HepG2 (cell line): ENCODE measurements at regions not wholly inside any gene's neighbourhood (a gene's known extent, or its start where the extent isn't known, plus 50 kb on each side); places are given as distances from the start of the nearest gene placed in this dataset.

ENCODE experiments used
- ATAC-seq: fragments of 200-7000 bp; cut with Tn5 transposase; 3 replicates; pipeline ENCODE4 v1.9.1; 2020; ENCODE audit warnings: mild to moderate bottlenecking, moderate library complexity
- BruUV-seq: library from RNA; stranded (reverse); fragments of 400-500 nt; replicated peaks from 2 replicates; lab custom pipeline; 2021; lab: Mats Ljungman, UMichigan
- CTCF ChIA-PET: fragments of 300-600 bp; formaldehyde crosslinking; extraction: SDS; loops from one replicate; lab custom pipeline; 2021; ENCODE audit warnings: low total read pairs, inconsistent platforms, low intra/inter-chr PET ratio; lab: Yijun Ruan, JAX
- POLR2A ChIA-PET: fragments of 350-600 bp; sonication (Branson Sonifier 250); formaldehyde crosslinking; loops from one replicate; lab custom pipeline; 2020; ENCODE audit warnings: antibody characterized with exemption, inconsistent platforms; lab: Yijun Ruan, JAX
- DNase-seq: peaks from one replicate; pipeline ENCODE4 v3.0.0-alpha.2; 2015; ENCODE audit warnings: low spot score
- FAIRE-seq: peaks from 3 replicates; lab custom pipeline; 2011; peaks lifted over from hg19 to GRCh38; lab: Jason Lieb, UNC
- H2AFZ ChIP-seq: one replicate; pipeline ENCODE4 v1.6.1; 2011; ENCODE audit warnings: low read length, inconsistent platforms
- H3K27ac ChIP-seq: fragments of 300-600 bp; 3 replicates; pipeline ENCODE4 v1.8.0; 2011; ENCODE audit warnings: mixed run types, mild to moderate bottlenecking, mixed read lengths, low read length, inconsistent platforms; ENCODE audit not compliant: insufficient read depth; ENCODE audit errors: extremely low read length
- H3K27me3 ChIP-seq, 2 experiments: fragments of 200-600 bp in 1 of 2; 2 replicates in 1 of 2; 3 replicates in 1 of 2; pipeline versions ENCODE4 v1.6.0 to v1.8.0; 2011; ENCODE audit warnings: low read length in 2 of 2, mild to moderate bottlenecking in 2 of 2, moderate library complexity in 2 of 2, inconsistent platforms in 1 of 2; ENCODE audit not compliant: insufficient read depth in 2 of 2, control insufficient read depth in 1 of 2
- H3K36me3 ChIP-seq, 2 experiments: fragments of 200-600 bp in 1 of 2; replicated peaks in 1 of 2; 2 replicates in 1 of 2; 3 replicates in 1 of 2; pipeline versions ENCODE4 v1.5.1 to v1.8.0; 2011; ENCODE audit warnings: low read length in 2 of 2, inconsistent platforms in 1 of 2; ENCODE audit not compliant: insufficient read depth in 2 of 2, control insufficient read depth in 1 of 2
- H3K4me1 ChIP-seq: 2 replicates; pipeline ENCODE4 v1.5.1; 2012; ENCODE audit warnings: low read length, inconsistent platforms; ENCODE audit not compliant: insufficient read depth
- H3K4me2 ChIP-seq: 2 replicates; pipeline ENCODE4 v1.6.0; 2011; ENCODE audit warnings: low read depth, low read length, inconsistent platforms
- H3K4me3 ChIP-seq, 3 experiments: fragments of 200-600 bp in 1 of 3; sonication (generic), shearing (Covaris generic) in 1 of 3; replicated peaks in 1 of 3; 2 replicates each; pipeline ENCODE4 v1.5.1; 2011 to 2016; ENCODE audit warnings: low read length in 3 of 3, inconsistent platforms in 2 of 3, low read depth in 2 of 3, mild to moderate bottlenecking in 2 of 3, control low read depth in 1 of 3, mixed read lengths in 1 of 3; ENCODE audit not compliant: insufficient read depth in 1 of 3
- H3K79me2 ChIP-seq: one replicate; pipeline ENCODE4 v1.6.1; 2011; ENCODE audit warnings: low read length, inconsistent platforms; ENCODE audit not compliant: insufficient read depth
- H3K9ac ChIP-seq: 2 replicates; pipeline ENCODE4 v1.6.0; 2011; ENCODE audit warnings: mild to moderate bottlenecking, low read depth, low read length, inconsistent platforms; ENCODE audit not compliant: insufficient read depth
- H3K9me3 ChIP-seq: 2 replicates; pipeline ENCODE4 v1.5.1; 2012; ENCODE audit warnings: mild to moderate bottlenecking, low read length
- H4K20me1 ChIP-seq: 2 replicates; pipeline ENCODE4 v1.6.0; 2011; ENCODE audit warnings: inconsistent platforms, mild to moderate bottlenecking, low read length, moderate library complexity; ENCODE audit not compliant: insufficient read depth
- ASH2L ChIP-seq: fragments of 300-600, 200-600 bp; sonication (generic); IDR thresholded peaks from 2 replicates; pipeline ENCODE4 v1.7.0; 2017; ENCODE audit warnings: low read depth, mild to moderate bottlenecking, moderate library complexity, mixed read lengths, low read length; ENCODE audit not compliant: insufficient read length
- CEBPB ChIP-seq: IDR thresholded peaks from 2 replicates; pipeline ENCODE4 v1.6.1; 2011; ENCODE audit warnings: low read depth, low read length, improper control_type of control experiment, borderline replicate concordance
- HMG20A ChIP-seq: IDR thresholded peaks from 2 replicates; pipeline ENCODE4 v1.6.1; 2016; ENCODE audit warnings: borderline replicate concordance
- HNF4A ChIP-seq: sonication (generic); formaldehyde crosslinking; IDR thresholded peaks from 2 replicates; pipeline ENCODE4 v1.4.0; 2020; ENCODE audit warnings: missing genetic modification reagents
- HNF4G ChIP-seq, 2 experiments: sonication (generic) in 1 of 2; formaldehyde crosslinking in 1 of 2; IDR thresholded peaks; 2 replicates each; pipeline versions ENCODE4 v1.4.0 to v1.6.1; 2011 to 2020; ENCODE audit warnings: borderline replicate concordance in 2 of 2, low read depth in 2 of 2, mild to moderate bottlenecking in 2 of 2, low read length in 1 of 2, missing genetic modification reagents in 1 of 2, moderate library complexity in 1 of 2
- KDM6A ChIP-seq: IDR thresholded peaks from 2 replicates; pipeline ENCODE4 v1.6.1; 2016; ENCODE audit warnings: low read depth
- SCMH1 ChIP-seq: sonication (generic); formaldehyde crosslinking; IDR thresholded peaks from 2 replicates; pipeline ENCODE4 v1.9.0; 2021; ENCODE audit warnings: missing genetic modification reagents, mild to moderate bottlenecking, borderline replicate concordance
- ZFP62 ChIP-seq: sonication (generic); formaldehyde crosslinking; IDR thresholded peaks from 2 replicates; pipeline ENCODE4 v1.4.0; 2020; ENCODE audit warnings: missing genetic modification reagents
- WGBS: methylation state at CpG from one replicate; pipeline ENCODE4 v1.1.6; 2017; ENCODE audit warnings: low lambda C conversion rate; 5-methylcytosine and 5-hydroxymethylcytosine counted together
- in situ Hi-C: cut with HindIII; loops from 2 replicates; pipeline ENCODE4 v1.10.0; 2017; ENCODE audit warnings: low pct_unique_long_range_greater_than_20kb; ENCODE audit not compliant: extremely low pct_ligation_motif_present
- intact Hi-C: fragments of 100-400 bp; cut with micrococcal nuclease; formaldehyde crosslinking; loops from one replicate; pipeline ENCODE4 v1.10.0; 2022; ENCODE audit not compliant: unreplicated experiment
- TF ChIP-seq, protein P1 (sequence below), 2 experiments: sonication (generic) in 1 of 2; formaldehyde crosslinking in 1 of 2; IDR thresholded peaks; 2 replicates each; pipeline versions ENCODE4 v1.4.0 to v1.6.1; 2016 to 2020; ENCODE audit warnings: borderline replicate concordance in 1 of 2, low read depth in 1 of 2, mild to moderate bottlenecking in 1 of 2, missing genetic modification reagents in 1 of 2
- TF ChIP-seq, protein P2 (sequence below): sonication (generic); formaldehyde crosslinking; IDR thresholded peaks from 2 replicates; pipeline ENCODE4 v1.8.1; 2022; ENCODE audit warnings: mild to moderate bottlenecking, missing genetic modification reagents
- TF ChIP-seq, protein P3 (sequence below): sonication (generic); formaldehyde crosslinking; conservative IDR thresholded peaks from 2 replicates; pipeline ENCODE4 v1.4.0; 2020; ENCODE audit warnings: mild to moderate bottlenecking, missing genetic modification reagents, moderate library complexity
- TF ChIP-seq, protein P4 (sequence below): sonication (generic); formaldehyde crosslinking; IDR thresholded peaks from 2 replicates; pipeline ENCODE4 v1.8.1; 2023; ENCODE audit warnings: mild to moderate bottlenecking, moderate library complexity, missing genetic modification reagents

DNA sequence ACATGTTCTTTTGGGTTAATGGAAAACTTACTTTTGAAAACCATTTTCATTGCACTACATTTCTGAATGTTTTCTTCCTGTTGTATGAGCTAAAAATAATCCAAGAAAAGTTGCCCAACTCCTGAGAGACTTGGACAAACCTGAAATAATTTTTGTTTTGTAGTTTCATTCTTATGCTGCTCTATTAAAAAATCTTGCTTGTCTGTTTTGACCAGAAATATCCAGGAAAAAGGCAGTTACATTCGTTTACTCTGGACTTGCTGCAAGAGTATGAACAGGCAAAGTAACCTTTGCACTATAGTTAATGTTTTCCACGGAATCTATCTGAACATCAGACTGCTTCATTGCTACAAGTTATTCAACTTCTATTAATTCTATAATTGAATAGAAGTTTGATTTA lies 200.1 kb upstream of the DAB2 start:
- H3K79me2 ChIP-seq: no peaks in the 10 kb centered on the region
- TF ChIP-seq, protein P1, sequence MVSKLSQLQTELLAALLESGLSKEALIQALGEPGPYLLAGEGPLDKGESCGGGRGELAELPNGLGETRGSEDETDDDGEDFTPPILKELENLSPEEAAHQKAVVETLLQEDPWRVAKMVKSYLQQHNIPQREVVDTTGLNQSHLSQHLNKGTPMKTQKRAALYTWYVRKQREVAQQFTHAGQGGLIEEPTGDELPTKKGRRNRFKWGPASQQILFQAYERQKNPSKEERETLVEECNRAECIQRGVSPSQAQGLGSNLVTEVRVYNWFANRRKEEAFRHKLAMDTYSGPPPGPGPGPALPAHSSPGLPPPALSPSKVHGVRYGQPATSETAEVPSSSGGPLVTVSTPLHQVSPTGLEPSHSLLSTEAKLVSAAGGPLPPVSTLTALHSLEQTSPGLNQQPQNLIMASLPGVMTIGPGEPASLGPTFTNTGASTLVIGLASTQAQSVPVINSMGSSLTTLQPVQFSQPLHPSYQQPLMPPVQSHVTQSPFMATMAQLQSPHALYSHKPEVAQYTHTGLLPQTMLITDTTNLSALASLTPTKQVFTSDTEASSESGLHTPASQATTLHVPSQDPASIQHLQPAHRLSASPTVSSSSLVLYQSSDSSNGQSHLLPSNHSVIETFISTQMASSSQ (IDR thresholded peaks at IDR 0.05; ENCODE audit: low read depth): peak; percentile 42; the same call in 1 of the 2 replicates
- TF ChIP-seq, protein P1 (CRISPR knock-in tag; IDR thresholded peaks at IDR 0.05; ENCODE audit: borderline replicate concordance): no peak
- peak; percentile 49 for TF ChIP-seq KDM6A (CRISPR knock-in tag)
- TF ChIP-seq CEBPB: 0 out of 2 replicates have a peak, but pooled peaks have one; percentile 34
- TF ChIP-seq, protein P2, sequence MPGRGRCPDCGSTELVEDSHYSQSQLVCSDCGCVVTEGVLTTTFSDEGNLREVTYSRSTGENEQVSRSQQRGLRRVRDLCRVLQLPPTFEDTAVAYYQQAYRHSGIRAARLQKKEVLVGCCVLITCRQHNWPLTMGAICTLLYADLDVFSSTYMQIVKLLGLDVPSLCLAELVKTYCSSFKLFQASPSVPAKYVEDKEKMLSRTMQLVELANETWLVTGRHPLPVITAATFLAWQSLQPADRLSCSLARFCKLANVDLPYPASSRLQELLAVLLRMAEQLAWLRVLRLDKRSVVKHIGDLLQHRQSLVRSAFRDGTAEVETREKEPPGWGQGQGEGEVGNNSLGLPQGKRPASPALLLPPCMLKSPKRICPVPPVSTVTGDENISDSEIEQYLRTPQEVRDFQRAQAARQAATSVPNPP (CRISPR knock-in tag): no peak
- no peak for TF ChIP-seq SCMH1
- TF ChIP-seq HNF4A (CRISPR knock-in tag): peak; percentile 78
- TF ChIP-seq, protein P3, sequence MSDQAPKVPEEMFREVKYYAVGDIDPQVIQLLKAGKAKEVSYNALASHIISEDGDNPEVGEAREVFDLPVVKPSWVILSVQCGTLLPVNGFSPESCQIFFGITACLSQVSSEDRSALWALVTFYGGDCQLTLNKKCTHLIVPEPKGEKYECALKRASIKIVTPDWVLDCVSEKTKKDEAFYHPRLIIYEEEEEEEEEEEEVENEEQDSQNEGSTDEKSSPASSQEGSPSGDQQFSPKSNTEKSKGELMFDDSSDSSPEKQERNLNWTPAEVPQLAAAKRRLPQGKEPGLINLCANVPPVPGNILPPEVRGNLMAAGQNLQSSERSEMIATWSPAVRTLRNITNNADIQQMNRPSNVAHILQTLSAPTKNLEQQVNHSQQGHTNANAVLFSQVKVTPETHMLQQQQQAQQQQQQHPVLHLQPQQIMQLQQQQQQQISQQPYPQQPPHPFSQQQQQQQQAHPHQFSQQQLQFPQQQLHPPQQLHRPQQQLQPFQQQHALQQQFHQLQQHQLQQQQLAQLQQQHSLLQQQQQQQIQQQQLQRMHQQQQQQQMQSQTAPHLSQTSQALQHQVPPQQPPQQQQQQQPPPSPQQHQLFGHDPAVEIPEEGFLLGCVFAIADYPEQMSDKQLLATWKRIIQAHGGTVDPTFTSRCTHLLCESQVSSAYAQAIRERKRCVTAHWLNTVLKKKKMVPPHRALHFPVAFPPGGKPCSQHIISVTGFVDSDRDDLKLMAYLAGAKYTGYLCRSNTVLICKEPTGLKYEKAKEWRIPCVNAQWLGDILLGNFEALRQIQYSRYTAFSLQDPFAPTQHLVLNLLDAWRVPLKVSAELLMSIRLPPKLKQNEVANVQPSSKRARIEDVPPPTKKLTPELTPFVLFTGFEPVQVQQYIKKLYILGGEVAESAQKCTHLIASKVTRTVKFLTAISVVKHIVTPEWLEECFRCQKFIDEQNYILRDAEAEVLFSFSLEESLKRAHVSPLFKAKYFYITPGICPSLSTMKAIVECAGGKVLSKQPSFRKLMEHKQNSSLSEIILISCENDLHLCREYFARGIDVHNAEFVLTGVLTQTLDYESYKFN (CRISPR knock-in tag): peak; percentile 76
- TF ChIP-seq HNF4G (IDR thresholded peaks at IDR 0.05; ENCODE audit: borderline replicate concordance, low read depth, low read length): peak; percentile 67
- TF ChIP-seq HNF4G (CRISPR knock-in tag; IDR thresholded peaks at IDR 0.05; ENCODE audit: borderline replicate concordance, low read depth): no peak
- TF ChIP-seq HMG20A: peak; percentile 31; the same call in 1 of the 2 replicates
- no peak for TF ChIP-seq ZFP62 (CRISPR knock-in tag)
- TF ChIP-seq ASH2L: peak; percentile 94
- TF ChIP-seq, protein P4, sequence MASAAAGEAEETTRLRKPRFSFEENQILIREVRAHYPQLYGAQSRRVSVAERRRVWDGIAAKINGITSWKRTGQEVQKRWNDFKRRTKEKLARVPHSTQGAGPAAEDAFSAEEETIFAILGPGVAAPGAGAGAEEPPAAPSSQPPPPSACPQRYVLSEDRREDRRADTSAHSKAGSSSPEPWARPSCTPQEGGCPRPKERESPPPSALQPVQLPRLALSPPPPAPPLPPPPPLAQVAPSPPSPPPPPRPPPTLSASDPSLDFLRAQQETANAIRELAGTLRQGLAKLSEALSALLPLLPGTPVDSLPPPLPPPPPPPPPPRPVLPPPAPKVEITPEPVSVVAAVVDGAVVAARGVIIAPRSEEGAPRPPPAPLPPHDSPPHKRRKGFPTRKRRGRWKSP (CRISPR knock-in tag): no peak

More for the DNA sequence above, 200.1 kb upstream of the DAB2 start:
- peak overlapping the region in 2 of 3 experiments; percentile 22 to 35; a peak in 2 of 6 replicates for H3K4me3 ChIP-seq
- in situ Hi-C loops: no loop called here
- BruUV-seq: no TSS peak
- H3K36me3 ChIP-seq: no peaks in the 10 kb centered on the region
- no peaks in the 10 kb centered on the region for H3K9me3 ChIP-seq
- intact Hi-C loops: no loop called here
- H3K4me2 ChIP-seq: peak overlapping the region; percentile 60
- 0% methylated on average over 2 of the region's 2 CpGs for WGBS
- H3K9ac ChIP-seq: 0 out of 2 replicates have a peak overlapping the region, but pooled peaks have one; percentile 5
- no peaks in the 10 kb centered on the region for H3K27me3 ChIP-seq
- no peak for FAIRE-seq
- DNase-seq: peak; percentile 37
- ChIA-PET CTCF (no interaction called here), POLR2A (no interaction called here)
- no peak overlapping the region for H2AFZ ChIP-seq
- peak; percentile 92 for ATAC-seq
- no peaks in the 10 kb centered on the region for H4K20me1 ChIP-seq
- peak overlapping the region; percentile 60 for H3K27ac ChIP-seq
- H3K4me1 ChIP-seq: peaks cover 20% of the 10 kb centered on the region
